ENCODE measurements at regions not wholly inside any gene's neighbourhood (a gene's known extent, or its start where the extent isn't known, plus 50 kb on each side); places are given as distances from the start of the nearest gene placed in this dataset.

DNA sequence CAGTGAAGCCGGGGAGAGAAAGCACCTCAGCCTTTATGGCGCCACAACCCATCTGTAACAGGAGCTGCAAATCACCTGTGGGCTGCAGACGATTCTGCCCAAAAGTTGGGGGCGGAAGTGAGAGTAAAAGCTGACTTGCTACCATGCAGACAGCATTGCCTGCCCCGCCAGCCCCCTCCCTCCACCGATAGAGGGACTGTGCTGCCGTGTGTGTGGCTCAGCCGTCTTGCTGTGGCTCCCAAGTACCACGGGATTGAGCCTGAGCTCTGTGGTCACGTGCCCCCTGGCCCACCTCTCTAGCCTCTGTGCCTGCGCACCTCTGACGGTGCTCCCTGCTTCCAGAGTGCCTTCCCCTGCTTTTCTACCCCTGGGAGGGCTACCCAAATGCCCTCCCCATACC, 79.6 kb downstream of the GLI2 start:
- no peak for FAIRE-seq
- ATAC-seq, result no peak
- TF ChIP-seq TCF7L2 (IDR thresholded peaks at IDR 0.05; ENCODE audit: low read depth, low read length) (no peak), MTF1 (CRISPR knock-in tag; IDR thresholded peaks at IDR 0.05) (no peak), RARA (CRISPR knock-in tag; IDR thresholded peaks at IDR 0.05) (no peak), KLF12 (CRISPR knock-in tag; IDR thresholded peaks at IDR 0.05; ENCODE audit: borderline replicate concordance) (no peak), TFAP4 (IDR thresholded peaks at IDR 0.05; ENCODE audit: borderline replicate concordance, low read depth) (no peak), ZBTB38 (CRISPR knock-in tag; IDR thresholded peaks at IDR 0.05) (no peak), HES4 (CRISPR knock-in tag; IDR thresholded peaks at IDR 0.05; ENCODE audit: borderline replicate concordance) (no peak), U2AF1 (optimal IDR thresholded peaks at IDR 0.05; ENCODE audit: low read depth, low read length) (no peak), SP2 (CRISPR knock-in tag; IDR thresholded peaks at IDR 0.05) (no peak), ATF6 (CRISPR knock-in tag; conservative IDR thresholded peaks at IDR 0.05) (no peak)
- TF ChIP-seq, protein P1, sequence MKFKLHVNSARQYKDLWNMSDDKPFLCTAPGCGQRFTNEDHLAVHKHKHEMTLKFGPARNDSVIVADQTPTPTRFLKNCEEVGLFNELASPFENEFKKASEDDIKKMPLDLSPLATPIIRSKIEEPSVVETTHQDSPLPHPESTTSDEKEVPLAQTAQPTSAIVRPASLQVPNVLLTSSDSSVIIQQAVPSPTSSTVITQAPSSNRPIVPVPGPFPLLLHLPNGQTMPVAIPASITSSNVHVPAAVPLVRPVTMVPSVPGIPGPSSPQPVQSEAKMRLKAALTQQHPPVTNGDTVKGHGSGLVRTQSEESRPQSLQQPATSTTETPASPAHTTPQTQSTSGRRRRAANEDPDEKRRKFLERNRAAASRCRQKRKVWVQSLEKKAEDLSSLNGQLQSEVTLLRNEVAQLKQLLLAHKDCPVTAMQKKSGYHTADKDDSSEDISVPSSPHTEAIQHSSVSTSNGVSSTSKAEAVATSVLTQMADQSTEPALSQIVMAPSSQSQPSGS (CRISPR knock-in tag; IDR thresholded peaks at IDR 0.05), result no peak
- TF ChIP-seq, protein P2, sequence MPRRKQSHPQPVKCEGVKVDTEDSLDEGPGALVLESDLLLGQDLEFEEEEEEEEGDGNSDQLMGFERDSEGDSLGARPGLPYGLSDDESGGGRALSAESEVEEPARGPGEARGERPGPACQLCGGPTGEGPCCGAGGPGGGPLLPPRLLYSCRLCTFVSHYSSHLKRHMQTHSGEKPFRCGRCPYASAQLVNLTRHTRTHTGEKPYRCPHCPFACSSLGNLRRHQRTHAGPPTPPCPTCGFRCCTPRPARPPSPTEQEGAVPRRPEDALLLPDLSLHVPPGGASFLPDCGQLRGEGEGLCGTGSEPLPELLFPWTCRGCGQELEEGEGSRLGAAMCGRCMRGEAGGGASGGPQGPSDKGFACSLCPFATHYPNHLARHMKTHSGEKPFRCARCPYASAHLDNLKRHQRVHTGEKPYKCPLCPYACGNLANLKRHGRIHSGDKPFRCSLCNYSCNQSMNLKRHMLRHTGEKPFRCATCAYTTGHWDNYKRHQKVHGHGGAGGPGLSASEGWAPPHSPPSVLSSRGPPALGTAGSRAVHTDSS (CRISPR knock-in tag; conservative IDR thresholded peaks at IDR 0.05), result no peak
- TF ChIP-seq, protein P3, sequence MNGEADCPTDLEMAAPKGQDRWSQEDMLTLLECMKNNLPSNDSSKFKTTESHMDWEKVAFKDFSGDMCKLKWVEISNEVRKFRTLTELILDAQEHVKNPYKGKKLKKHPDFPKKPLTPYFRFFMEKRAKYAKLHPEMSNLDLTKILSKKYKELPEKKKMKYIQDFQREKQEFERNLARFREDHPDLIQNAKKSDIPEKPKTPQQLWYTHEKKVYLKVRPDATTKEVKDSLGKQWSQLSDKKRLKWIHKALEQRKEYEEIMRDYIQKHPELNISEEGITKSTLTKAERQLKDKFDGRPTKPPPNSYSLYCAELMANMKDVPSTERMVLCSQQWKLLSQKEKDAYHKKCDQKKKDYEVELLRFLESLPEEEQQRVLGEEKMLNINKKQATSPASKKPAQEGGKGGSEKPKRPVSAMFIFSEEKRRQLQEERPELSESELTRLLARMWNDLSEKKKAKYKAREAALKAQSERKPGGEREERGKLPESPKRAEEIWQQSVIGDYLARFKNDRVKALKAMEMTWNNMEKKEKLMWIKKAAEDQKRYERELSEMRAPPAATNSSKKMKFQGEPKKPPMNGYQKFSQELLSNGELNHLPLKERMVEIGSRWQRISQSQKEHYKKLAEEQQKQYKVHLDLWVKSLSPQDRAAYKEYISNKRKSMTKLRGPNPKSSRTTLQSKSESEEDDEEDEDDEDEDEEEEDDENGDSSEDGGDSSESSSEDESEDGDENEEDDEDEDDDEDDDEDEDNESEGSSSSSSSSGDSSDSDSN (CRISPR knock-in tag; IDR thresholded peaks at IDR 0.05), result no peak
- TF ChIP-seq, protein P4, sequence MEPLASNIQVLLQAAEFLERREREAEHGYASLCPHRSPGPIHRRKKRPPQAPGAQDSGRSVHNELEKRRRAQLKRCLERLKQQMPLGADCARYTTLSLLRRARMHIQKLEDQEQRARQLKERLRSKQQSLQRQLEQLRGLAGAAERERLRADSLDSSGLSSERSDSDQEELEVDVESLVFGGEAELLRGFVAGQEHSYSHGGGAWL (CRISPR knock-in tag; IDR thresholded peaks at IDR 0.05), result no peak
- Histone ChIP-seq H3K4me1 (ENCODE audit: insufficient read depth, low read length) (peaks cover 7% of the 10 kb centered on the region; the same call in 1 of the 2 replicates), H3K27me3 (ENCODE audit: control insufficient read depth in 1 of 2, insufficient read depth in 2 of 2, low read length in 2 of 2) (peaks cover 20 to 81% of the 10 kb centered on the region in 2 experiments), H3K79me2 (ENCODE audit: insufficient read depth, low read length) (no peaks in the 10 kb centered on the region), H3K9ac (ENCODE audit: insufficient read depth, low read depth, low read length) (no peak overlapping the region), H3K36me3 (replicated peaks in 1 of 2; ENCODE audit: control insufficient read depth in 1 of 2, insufficient read depth in 2 of 2, low read length in 2 of 2) (no peaks in the 10 kb centered on the region), H3K9me3 (ENCODE audit: low read length) (no peaks in the 10 kb centered on the region), H3K4me2 (ENCODE audit: low read depth, low read length) (no peak overlapping the region), H2AFZ (ENCODE audit: low read length) (no peak overlapping the region), H4K20me1 (ENCODE audit: insufficient read depth, low read length) (no peaks in the 10 kb centered on the region; the same call in 1 of the 2 replicates), H3K27ac (ENCODE audit: extremely low read length, insufficient read depth, low read length) (no peak overlapping the region), H3K4me3 (replicated peaks in 1 of 3; ENCODE audit: insufficient read depth in 1 of 3, low read depth in 2 of 3, low read length in 3 of 3) (no peak overlapping the region)
- DNase-seq (ENCODE audit: low spot score), result no peak
- ChIA-PET CTCF (ENCODE audit: low intra/inter-chr PET ratio, low total read pairs) (no interaction called here), POLR2A (no interaction called here)
- intact Hi-C loops (cut with micrococcal nuclease; ENCODE audit: unreplicated experiment), result no loop called here
- no TSS peak for BruUV-seq (replicated peaks)
- WGBS (ENCODE audit: low lambda C conversion rate), result 11% methylated on average over 8 of the region's 12 CpGs
- in situ Hi-C loops (cut with HindIII; ENCODE audit: extremely low pct_ligation_motif_present, low pct_unique_long_range_greater_than_20kb), result no loop called here

All from HepG2 (cell line).